H9 (cell line): ENCODE measurements at regions not wholly inside any gene's neighbourhood (a gene's known extent, or its start where the extent isn't known, plus 50 kb on each side); places are given as distances from the start of the nearest gene placed in this dataset.

Source experiments
- DNase-seq: peaks from one replicate; pipeline ENCODE4 v3.0.0-alpha.2; 2017
- H2AFZ ChIP-seq: one replicate; pipeline ENCODE4 v1.6.1; 2013; ENCODE audit warnings: mild to moderate bottlenecking, low read length, control low read depth, moderate library complexity
- H2AK5ac ChIP-seq: 2 replicates; pipeline ENCODE4 v1.6.1; 2013; ENCODE audit warnings: low read length, control low read depth, mixed read lengths; ENCODE audit not compliant: insufficient read length
- H2BK120ac ChIP-seq: one replicate; pipeline ENCODE4 v1.6.1; 2013; ENCODE audit warnings: low read depth, mild to moderate bottlenecking, low read length, control low read depth, inconsistent platforms; ENCODE audit not compliant: poor library complexity, severe bottlenecking
- H2BK12ac ChIP-seq: 2 replicates; pipeline ENCODE4 v1.6.1; 2013; ENCODE audit warnings: low read length, control low read depth, mixed read lengths, low read depth; ENCODE audit not compliant: insufficient read length
- H2BK15ac ChIP-seq: 2 replicates; pipeline ENCODE4 v1.6.1; 2013; ENCODE audit warnings: low read depth, low read length, control low read depth
- H2BK20ac ChIP-seq: one replicate; pipeline ENCODE4 v1.6.1; 2013; ENCODE audit warnings: low read depth, mild to moderate bottlenecking, low read length, control low read depth, inconsistent platforms; ENCODE audit not compliant: poor library complexity, severe bottlenecking
- H2BK5ac ChIP-seq: 2 replicates; pipeline ENCODE4 v1.6.1; 2013; ENCODE audit warnings: low read length, control low read depth, mixed read lengths; ENCODE audit not compliant: insufficient read length
- H3K14ac ChIP-seq: 2 replicates; pipeline ENCODE4 v1.6.1; 2013; ENCODE audit warnings: low read length, control low read depth; ENCODE audit not compliant: insufficient read depth
- H3K18ac ChIP-seq: 2 replicates; pipeline ENCODE4 v1.6.1; 2013; ENCODE audit warnings: low read depth, mild to moderate bottlenecking, mixed read lengths, low read length, control low read depth; ENCODE audit not compliant: insufficient read length
- H3K23ac ChIP-seq: 2 replicates; pipeline ENCODE4 v1.6.1; 2013; ENCODE audit warnings: low read length, control low read depth, mixed read lengths, low read depth; ENCODE audit not compliant: insufficient read length
- H3K23me2 ChIP-seq: 2 replicates; pipeline ENCODE4 v1.6.1; 2013; ENCODE audit warnings: low read depth, mild to moderate bottlenecking, mixed read lengths, low read length, control low read depth; ENCODE audit not compliant: insufficient read length, poor library complexity, severe bottlenecking
- H3K27ac ChIP-seq: 2 replicates; pipeline ENCODE4 v1.5.1; 2013; ENCODE audit warnings: low read length, control low read depth, mixed read lengths, low read depth; ENCODE audit not compliant: insufficient read length
- H3K27me3 ChIP-seq: 2 replicates; pipeline ENCODE4 v1.6.1; 2013; ENCODE audit warnings: low read length, control low read depth, inconsistent platforms; ENCODE audit not compliant: insufficient read depth
- H3K4ac ChIP-seq: 2 replicates; pipeline ENCODE4 v1.6.1; 2013; ENCODE audit warnings: low read depth, mild to moderate bottlenecking, control low read depth, inconsistent platforms, low read length, moderate library complexity
- H3K4me1 ChIP-seq: 2 replicates; pipeline ENCODE4 v1.6.1; 2013; ENCODE audit warnings: low read length, control low read depth, inconsistent platforms; ENCODE audit not compliant: insufficient read depth
- H3K4me2 ChIP-seq: 2 replicates; pipeline ENCODE4 v1.6.1; 2013; ENCODE audit warnings: low read length, control low read depth, mixed read lengths; ENCODE audit not compliant: insufficient read length, insufficient read depth
- H3K56ac ChIP-seq: 2 replicates; pipeline ENCODE4 v1.6.1; 2013; ENCODE audit warnings: low read depth, mild to moderate bottlenecking, mixed read lengths, low read length, control low read depth; ENCODE audit not compliant: insufficient read length
- H3K79me1 ChIP-seq: 2 replicates; pipeline ENCODE4 v1.6.1; 2013; ENCODE audit warnings: low read depth, mild to moderate bottlenecking, moderate library complexity, low read length, control low read depth, inconsistent platforms; ENCODE audit not compliant: insufficient read depth, poor library complexity, severe bottlenecking
- H3K79me2 ChIP-seq: 2 replicates; pipeline ENCODE4 v1.6.1; 2013; ENCODE audit warnings: low read length, control low read depth, inconsistent platforms; ENCODE audit not compliant: insufficient read depth
- H3K9ac ChIP-seq: 2 replicates; pipeline ENCODE4 v1.6.1; 2013; ENCODE audit warnings: low read length, control low read depth, mixed read lengths; ENCODE audit not compliant: insufficient read length; ENCODE audit errors: extremely low read depth
- H3K9me3 ChIP-seq: one replicate; pipeline ENCODE4 v1.6.1; 2013; ENCODE audit warnings: low read depth, low read length, inconsistent platforms; ENCODE audit not compliant: control insufficient read depth
- H3T11ph ChIP-seq: one replicate; pipeline ENCODE4 v1.6.1; 2013; ENCODE audit warnings: mild to moderate bottlenecking, low read length, control low read depth, inconsistent platforms
- H4K20me1 ChIP-seq: one replicate; pipeline ENCODE4 v1.6.1; 2013; ENCODE audit not compliant: control insufficient read depth, insufficient read length, insufficient read depth
- H4K5ac ChIP-seq: 2 replicates; pipeline ENCODE4 v1.6.1; 2013; ENCODE audit warnings: low read depth, mild to moderate bottlenecking, mixed read lengths, low read length, control low read depth; ENCODE audit not compliant: insufficient read length
- H4K8ac ChIP-seq: replicated peaks from 2 replicates; pipeline ENCODE4 v1.6.1; 2013; ENCODE audit warnings: low read length, control low read depth, mixed read lengths, low read depth; ENCODE audit not compliant: insufficient read length
- H4K91ac ChIP-seq: 2 replicates; pipeline ENCODE4 v1.6.1; 2013; ENCODE audit warnings: low read depth, mild to moderate bottlenecking, moderate library complexity, mixed read lengths, low read length, control low read depth; ENCODE audit not compliant: insufficient read length
- H3K27ac Mint-ChIP-seq, 3 experiments: 2 replicates in 2 of 3; 3 replicates in 1 of 3; pipeline ENCODE4 v1.8.0; 2020 to 2021; ENCODE audit warnings: mixed read lengths in 3 of 3, mild to moderate bottlenecking in 1 of 3, moderate library complexity in 1 of 3
- H3K27me3 Mint-ChIP-seq: 2 replicates; pipeline ENCODE4 v1.8.0; 2021; ENCODE audit warnings: low read depth, mild to moderate bottlenecking, moderate library complexity, mixed read lengths
- H3K36me3 Mint-ChIP-seq, 3 experiments: 2 replicates in 2 of 3; 3 replicates in 1 of 3; pipeline ENCODE4 v1.8.0; 2020 to 2021; ENCODE audit warnings: low read depth in 3 of 3, mixed read lengths in 3 of 3; ENCODE audit not compliant: insufficient read depth in 1 of 3
- H3K4me1 Mint-ChIP-seq, 2 experiments: 2 replicates each; pipeline ENCODE4 v1.8.0; 2020; ENCODE audit warnings: mixed read lengths in 2 of 2
- H3K4me3 Mint-ChIP-seq, 2 experiments: 2 replicates in 1 of 2; 3 replicates in 1 of 2; pipeline ENCODE4 v1.8.0; 2020 to 2021; ENCODE audit warnings: mild to moderate bottlenecking in 2 of 2, mixed read lengths in 2 of 2, moderate library complexity in 1 of 2
- H3K9me3 Mint-ChIP-seq, 2 experiments: 2 replicates in 1 of 2; 3 replicates in 1 of 2; pipeline ENCODE4 v1.8.0; 2020; ENCODE audit warnings: mild to moderate bottlenecking in 2 of 2, mixed read lengths in 2 of 2, moderate library complexity in 1 of 2
- WGBS: extraction: QIAGEN DNeasy Blood & Tissue Kit; methylation state at CpG from one replicate; pipeline ENCODE4 v1.1.7; 2013; ENCODE audit warnings: missing lambda C conversion rate, low lambda C conversion rate, mixed read lengths; ENCODE audit not compliant: insufficient read length; ENCODE audit errors: extremely low coverage; 5-methylcytosine and 5-hydroxymethylcytosine counted together
- TF ChIP-seq, protein P1 (sequence below): fragments of 200-600 bp; sonication (generic); conservative IDR thresholded peaks from 3 replicates; pipeline ENCODE4 v1.8.0; 2021; ENCODE audit warnings: antibody characterized with exemption, mild to moderate bottlenecking

DNA sequence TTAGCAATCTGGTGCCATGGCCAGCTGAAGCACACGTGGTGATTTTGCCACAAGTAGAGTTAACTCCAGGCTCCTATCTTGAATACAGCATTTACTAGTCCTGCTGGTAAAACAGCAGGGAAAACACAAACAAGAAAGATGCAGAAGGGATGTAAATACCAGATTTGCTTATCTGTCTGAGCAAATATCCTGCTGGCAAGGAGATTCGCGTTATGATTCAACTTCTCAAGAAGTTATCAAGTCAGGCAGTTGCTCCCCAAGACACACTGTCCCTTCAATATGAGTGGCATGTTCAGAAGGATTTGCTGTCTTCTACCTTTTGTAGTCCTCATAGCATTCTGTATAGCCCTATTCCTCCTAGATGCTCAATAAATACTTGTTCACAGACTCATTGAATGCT, 171.2 kb upstream of the EGLN3 start:
- H2BK5ac ChIP-seq = no peak overlapping the region
- WGBS = no CpG with 5 or more reads among the region's 3 CpGs
- no peak overlapping the region for H3T11ph ChIP-seq
- Mint-ChIP-seq H3K9me3 (peaks cover 0 to 1% of the 10 kb centered on the region in 2 experiments; a peak in 2 of 5 replicates), H3K36me3 (no peaks in the 10 kb centered on the region), H3K27ac (no peak overlapping the region), H3K27me3 (peaks cover 3% of the 10 kb centered on the region; the same call in 1 of the 2 replicates), H3K4me3 (no peak overlapping the region), H3K4me1 (peaks cover 4 to 5% of the 10 kb centered on the region in 2 experiments; a peak in 2 of 4 replicates)
- H3K18ac ChIP-seq = no peak overlapping the region
- no peak overlapping the region for H3K56ac ChIP-seq
- no peak overlapping the region for H4K8ac ChIP-seq
- no peak overlapping the region for H3K27ac ChIP-seq
- TF ChIP-seq, protein P1, sequence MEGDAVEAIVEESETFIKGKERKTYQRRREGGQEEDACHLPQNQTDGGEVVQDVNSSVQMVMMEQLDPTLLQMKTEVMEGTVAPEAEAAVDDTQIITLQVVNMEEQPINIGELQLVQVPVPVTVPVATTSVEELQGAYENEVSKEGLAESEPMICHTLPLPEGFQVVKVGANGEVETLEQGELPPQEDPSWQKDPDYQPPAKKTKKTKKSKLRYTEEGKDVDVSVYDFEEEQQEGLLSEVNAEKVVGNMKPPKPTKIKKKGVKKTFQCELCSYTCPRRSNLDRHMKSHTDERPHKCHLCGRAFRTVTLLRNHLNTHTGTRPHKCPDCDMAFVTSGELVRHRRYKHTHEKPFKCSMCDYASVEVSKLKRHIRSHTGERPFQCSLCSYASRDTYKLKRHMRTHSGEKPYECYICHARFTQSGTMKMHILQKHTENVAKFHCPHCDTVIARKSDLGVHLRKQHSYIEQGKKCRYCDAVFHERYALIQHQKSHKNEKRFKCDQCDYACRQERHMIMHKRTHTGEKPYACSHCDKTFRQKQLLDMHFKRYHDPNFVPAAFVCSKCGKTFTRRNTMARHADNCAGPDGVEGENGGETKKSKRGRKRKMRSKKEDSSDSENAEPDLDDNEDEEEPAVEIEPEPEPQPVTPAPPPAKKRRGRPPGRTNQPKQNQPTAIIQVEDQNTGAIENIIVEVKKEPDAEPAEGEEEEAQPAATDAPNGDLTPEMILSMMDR = no peak
- H4K91ac ChIP-seq = no peak overlapping the region
- no peak for DNase-seq
- no peak overlapping the region for H2BK20ac ChIP-seq
- no peaks in the 10 kb centered on the region for H4K20me1 ChIP-seq
- H3K27me3 ChIP-seq = no peaks in the 10 kb centered on the region
- no peak overlapping the region for H3K4me2 ChIP-seq
- H3K23ac ChIP-seq = no peak overlapping the region
- H3K79me2 ChIP-seq = no peaks in the 10 kb centered on the region
- no peaks in the 10 kb centered on the region for H3K9me3 ChIP-seq
- no peak overlapping the region for H2AFZ ChIP-seq
- no peak overlapping the region for H2BK120ac ChIP-seq
- H4K5ac ChIP-seq = no peak overlapping the region
- no peak overlapping the region for H3K14ac ChIP-seq
- H3K23me2 ChIP-seq = no peaks in the 10 kb centered on the region
- no peak overlapping the region for H2BK15ac ChIP-seq
- no peak overlapping the region for H3K9ac ChIP-seq
- H3K4me1 ChIP-seq = no peaks in the 10 kb centered on the region
- H2AK5ac ChIP-seq = no peak overlapping the region
- H2BK12ac ChIP-seq = no peak overlapping the region
- H3K79me1 ChIP-seq = no peaks in the 10 kb centered on the region
- H3K4ac ChIP-seq = no peak overlapping the region
